ENCODE measurements at regions not wholly inside any gene's neighbourhood (a gene's known extent, or its start where the extent isn't known, plus 50 kb on each side); places are given as distances from the start of the nearest gene placed in this dataset.

- no peak for DNase-seq (ENCODE audit: low read depth in 3 of 3, low spot score in 1 of 3)
These were observed 148.4 kb upstream of the USP9Y start for GRCh38 chrY:12552471-12553283.

GRCh38 chrY:12553909-12554308, 147.1 kb upstream of the USP9Y start:
- no peak for DNase-seq (ENCODE audit: low read depth in 3 of 3, low spot score in 1 of 3)

- DNase-seq (ENCODE audit: low read depth in 3 of 3, low spot score in 1 of 3): no peak
These were observed 146.0 kb upstream of the USP9Y start for GRCh38 chrY:12555005-12555404.

GRCh38 chrY:12559007-12559406, 142.0 kb upstream of the USP9Y start:
- DNase-seq (ENCODE audit: low read depth in 3 of 3, low spot score in 1 of 3): no peak

- DNase-seq (ENCODE audit: low read depth in 3 of 3, low spot score in 1 of 3): no peak
These were observed 124.8 kb upstream of the USP9Y start for GRCh38 chrY:12576278-12576677.

- DNase-seq (ENCODE audit: low read depth in 3 of 3, low spot score in 1 of 3): no peak
These were observed 107.4 kb upstream of the USP9Y start for GRCh38 chrY:12593532-12594216.

GRCh38 chrY:12598783-12599182, 102.2 kb upstream of the USP9Y start:
- no peak for DNase-seq (ENCODE audit: low read depth in 3 of 3, low spot score in 1 of 3)

- no peak for DNase-seq (ENCODE audit: low read depth in 3 of 3, low spot score in 1 of 3)
These were observed 95.6 kb upstream of the USP9Y start for GRCh38 chrY:12605426-12605825.

GRCh38 chrY:12610861-12611260, 90.2 kb upstream of the USP9Y start:
- DNase-seq (ENCODE audit: low read depth in 3 of 3, low spot score in 1 of 3): no peak

GRCh38 chrY:12615733-12616446, 85.1 kb upstream of the USP9Y start:
- no peak for DNase-seq (ENCODE audit: low read depth in 3 of 3, low spot score in 1 of 3)

GRCh38 chrY:12621454-12622081, 79.5 kb upstream of the USP9Y start:
- DNase-seq (ENCODE audit: low read depth in 3 of 3, low spot score in 1 of 3): no peak

GRCh38 chrY:12623204-12623603, 77.8 kb upstream of the USP9Y start:
- DNase-seq (ENCODE audit: low read depth in 3 of 3, low spot score in 1 of 3): no peak

- DNase-seq (ENCODE audit: low read depth in 3 of 3, low spot score in 1 of 3): no peak
These were observed 58.0 kb upstream of the USP9Y start for GRCh38 chrY:12642986-12643385.

- no peak for DNase-seq (ENCODE audit: low read depth in 3 of 3, low spot score in 1 of 3)
These were observed 57.2 kb upstream of the USP9Y start for GRCh38 chrY:12643693-12644348.

GRCh38 chrY:12651095-12651494, 49.9 kb upstream of the USP9Y start:
- no peak for DNase-seq (ENCODE audit: low read depth in 3 of 3, low spot score in 1 of 3)

Data from stimulated activated CD4-positive, alpha-beta T cell treated with anti-CD3 and anti-CD28 coated beads, TNF-alpha, amount 100 ng/mL, for 1 hour (primary cell).